ENCODE measurements at regions not wholly inside any gene's neighbourhood (a gene's known extent, or its start where the extent isn't known, plus 50 kb on each side); places are given as distances from the start of the nearest gene placed in this dataset.

GRCh38 chr2:2765839-2766495 lies 434.9 kb upstream of the MYT1L start:
- TF ChIP-seq POLR2AphosphoS5 (IDR thresholded peaks at IDR 0.05; ENCODE audit: low read depth, low read length) (no peak), CTCF (IDR thresholded peaks at IDR 0.05; ENCODE audit: control extremely low read depth in 1 of 3, insufficient read depth in 1 of 3, low read depth in 1 of 3, low read length in 3 of 3) (no peak), TAF1 (IDR thresholded peaks at IDR 0.05; ENCODE audit: low read depth, low read length) (no peak), YY1 (IDR thresholded peaks at IDR 0.05; ENCODE audit: low read depth, low read length) (no peak), RAD21 (IDR thresholded peaks at IDR 0.05 in 1 of 2, conservative IDR thresholded peaks at IDR 0.05 in 1 of 2; ENCODE audit: low read depth in 2 of 2, low read length in 2 of 2) (no peak), POLR2A (IDR thresholded peaks at IDR 0.05; ENCODE audit: control extremely low read depth in 1 of 2, low read depth in 2 of 2, low read length in 2 of 2) (no peak), POU5F1 (IDR thresholded peaks at IDR 0.05; ENCODE audit: low read depth, low read length) (no peak), EZH2 (IDR thresholded peaks at IDR 0.05; ENCODE audit: low read depth, low read length, severe bottlenecking) (no peak), CEBPB (IDR thresholded peaks at IDR 0.05; ENCODE audit: low read depth, low read length) (no peak), GABPA (IDR thresholded peaks at IDR 0.05; ENCODE audit: borderline replicate concordance, insufficient read depth, low read length) (no peak), EP300 (IDR thresholded peaks at IDR 0.05; ENCODE audit: borderline replicate concordance in 1 of 2, low read depth in 2 of 2, low read length in 2 of 2) (no peak)

Data from H1 (cell line).